ENCODE measurements at regions not wholly inside any gene's neighbourhood (a gene's known extent, or its start where the extent isn't known, plus 50 kb on each side); places are given as distances from the start of the nearest gene placed in this dataset.
"Not testable (repeated sequence)": the region's sequence is repeated elsewhere in the genome, so short reads cannot be mapped to it uniquely, and the experiment has no call there.

- no peak for DNase-seq
Observed at GRCh38 chr11:82045748-82046457, 687.8 kb downstream of the FAM181B start.

GRCh38 chr11:82043316-82043715, 690.3 kb downstream of the FAM181B start:
- no peak for DNase-seq

GRCh38 chr11:82041764-82042163, 691.9 kb downstream of the FAM181B start:
- no peak for DNase-seq

GRCh38 chr11:82038154-82038553, 695.5 kb downstream of the FAM181B start:
- no peak for DNase-seq

GRCh38 chr11:82034527-82034926, 699.1 kb downstream of the FAM181B start:
- no peak for DNase-seq

- DNase-seq: not testable (repeated sequence)
Observed at GRCh38 chr11:82027335-82027734, 706.3 kb downstream of the FAM181B start.

- no peak for DNase-seq
Observed at GRCh38 chr11:82024760-82025159, 708.9 kb downstream of the FAM181B start.

GRCh38 chr11:82012276-82012675, 721.4 kb downstream of the FAM181B start:
- no peak for DNase-seq

GRCh38 chr11:82009133-82009532, 724.5 kb downstream of the FAM181B start:
- DNase-seq: no peak

- no peak for DNase-seq
Observed at GRCh38 chr11:82007521-82007920, 726.1 kb downstream of the FAM181B start.

- DNase-seq: no peak
Observed at GRCh38 chr11:82004537-82005213, 729.0 kb downstream of the FAM181B start.

GRCh38 chr11:82003671-82004515, 729.8 kb downstream of the FAM181B start:
- no peak for DNase-seq

GRCh38 chr11:82003024-82003423, 730.6 kb downstream of the FAM181B start:
- DNase-seq: no peak

- DNase-seq: no peak
Observed at GRCh38 chr11:81995889-81996288, 737.8 kb downstream of the FAM181B start.

- DNase-seq: no peak
Observed at GRCh38 chr11:81993755-81994154, 739.9 kb downstream of the FAM181B start.

GRCh38 chr11:81990659-81991443, 742.8 kb downstream of the FAM181B start:
- no peak for DNase-seq

- no peak for DNase-seq
Observed at GRCh38 chr11:81989093-81989492, 744.6 kb downstream of the FAM181B start.

GRCh38 chr11:81987829-81988472, 745.7 kb downstream of the FAM181B start:
- no peak for DNase-seq

GRCh38 chr11:81986556-81987161, 747.0 kb downstream of the FAM181B start:
- no peak for DNase-seq

GRCh38 chr11:81979448-81979847, 754.2 kb downstream of the FAM181B start:
- DNase-seq: no peak

- DNase-seq: no peak
Observed at GRCh38 chr11:81975261-81975900, 758.3 kb downstream of the FAM181B start.

Data from DMS79 treated with DMSO at 0.1 percent for 48 hours (cell line).